Activated CD8-positive, alpha-beta T cell treated with anti-CD3 and anti-CD28 coated beads for 36 hours (primary cell): ENCODE measurements at regions not wholly inside any gene's neighbourhood (a gene's known extent, or its start where the extent isn't known, plus 50 kb on each side); places are given as distances from the start of the nearest gene placed in this dataset.

Experiments used
- ATAC-seq: fragments of 200-7000 bp; cut with Tn5 transposase; one replicate; pipeline ENCODE4 v1.10.0; 2021; ENCODE audit warnings: mild to moderate bottlenecking, moderate library complexity
- CTCF ChIA-PET: fragments of 350-600 bp; sonication (Branson Sonifier 250); formaldehyde crosslinking; loops from one replicate; lab custom pipeline; 2021; ENCODE audit warnings: antibody characterized with exemption; lab: Charles Lee
- POLR2A ChIA-PET: fragments of 350-600 bp; sonication (Branson Sonifier 250); formaldehyde crosslinking; loops from one replicate; lab custom pipeline; 2021; ENCODE audit warnings: antibody characterized with exemption; lab: Charles Lee
- DNase-seq: peaks from one replicate; pipeline ENCODE4 v3.0.0-alpha.2; 2020
- H3K27ac Mint-ChIP-seq: one replicate; pipeline ENCODE4 v1.8.0; 2021; ENCODE audit warnings: mild to moderate bottlenecking, mixed read lengths
- H3K27me3 Mint-ChIP-seq: one replicate; pipeline ENCODE4 v1.8.0; 2021; ENCODE audit warnings: mixed read lengths
- H3K36me3 Mint-ChIP-seq: one replicate; pipeline ENCODE4 v1.8.0; 2021; ENCODE audit warnings: low read depth, mixed read lengths
- H3K4me1 Mint-ChIP-seq: one replicate; pipeline ENCODE4 v1.8.0; 2021; ENCODE audit warnings: low read depth, mixed read lengths
- H3K4me3 Mint-ChIP-seq: one replicate; pipeline ENCODE4 v1.8.0; 2021; ENCODE audit warnings: mild to moderate bottlenecking, moderate library complexity, mixed read lengths
- H3K9me3 Mint-ChIP-seq: one replicate; pipeline ENCODE4 v1.8.0; 2021; ENCODE audit warnings: mixed read lengths
- CTCF ChIP-seq: fragments of 200-600 bp; IDR thresholded peaks from one replicate; pipeline ENCODE4 v1.8.0; 2022; ENCODE audit warnings: antibody characterized with exemption, mild to moderate bottlenecking
- intact Hi-C: fragments of 100-400 bp; cut with micrococcal nuclease; formaldehyde crosslinking; loops from one replicate; pipeline ENCODE4 v1.10.0; 2022

- DNase-seq (no peak), ATAC-seq (no peak)
- Mint-ChIP-seq H3K9me3 (no peaks in the 10 kb centered on the region), H3K4me1 (no peaks in the 10 kb centered on the region), H3K36me3 (no peaks in the 10 kb centered on the region), H3K27ac (no peak overlapping the region), H3K27me3 (no peaks in the 10 kb centered on the region), H3K4me3 (no peak overlapping the region)
- intact Hi-C loops: no loop called here
- ChIA-PET CTCF (interaction anchor here (1.2 to 1.4 kb wide), 2 partner anchors 24 to 25 kb away, joined by 3 read pairs; no protein-coding TSS in a partner anchor), POLR2A (no interaction called here)
- no peak for TF ChIP-seq CTCF
Observed at GRCh38 chr15:62766599-62766998, 275.9 kb upstream of the TPM1 start.

- CTCF ChIA-PET: no interaction called here
- DNase-seq: no peak
- H3K36me3 Mint-ChIP-seq: no peaks in the 10 kb centered on the region
- POLR2A ChIA-PET: no interaction called here
- ATAC-seq: no peak
- no peak for TF ChIP-seq CTCF
- H3K9me3 Mint-ChIP-seq: no peaks in the 10 kb centered on the region
- intact Hi-C loops: no loop called here
- H3K27ac Mint-ChIP-seq: no peak overlapping the region
- no peaks in the 10 kb centered on the region for H3K4me1 Mint-ChIP-seq
- H3K27me3 Mint-ChIP-seq: no peaks in the 10 kb centered on the region
- no peak overlapping the region for H3K4me3 Mint-ChIP-seq
Observed at GRCh38 chr15:62769604-62770003, 272.9 kb upstream of the TPM1 start.

GRCh38 chr15:62770111-62770660 lies 272.4 kb upstream of the TPM1 start:
- Mint-ChIP-seq H3K36me3 (no peaks in the 10 kb centered on the region), H3K27me3 (no peaks in the 10 kb centered on the region), H3K4me3 (no peak overlapping the region), H3K27ac (no peak overlapping the region), H3K4me1 (no peaks in the 10 kb centered on the region), H3K9me3 (no peaks in the 10 kb centered on the region)
- DNase-seq (no peak), ATAC-seq (no peak)
- no peak for TF ChIP-seq CTCF
- intact Hi-C loops: no loop called here
- ChIA-PET CTCF (no interaction called here), POLR2A (no interaction called here)

GRCh38 chr15:62770752-62771151 lies 271.8 kb upstream of the TPM1 start:
- DNase-seq (no peak), ATAC-seq (no peak)
- Mint-ChIP-seq H3K27me3 (no peaks in the 10 kb centered on the region), H3K9me3 (no peaks in the 10 kb centered on the region), H3K36me3 (no peaks in the 10 kb centered on the region), H3K4me1 (no peaks in the 10 kb centered on the region), H3K4me3 (no peak overlapping the region), H3K27ac (no peak overlapping the region)
- intact Hi-C loops: no loop called here
- POLR2A ChIA-PET: no interaction called here
- CTCF ChIA-PET: no interaction called here
- TF ChIP-seq CTCF: no peak

- no peaks in the 10 kb centered on the region for H3K36me3 Mint-ChIP-seq
- DNase-seq: no peak
- CTCF ChIA-PET: no interaction called here
- POLR2A ChIA-PET: no interaction called here
- no peak for TF ChIP-seq CTCF
- H3K27ac Mint-ChIP-seq: no peak overlapping the region
- no peak for ATAC-seq
- no peaks in the 10 kb centered on the region for H3K27me3 Mint-ChIP-seq
- intact Hi-C loops: no loop called here
- H3K4me1 Mint-ChIP-seq: no peaks in the 10 kb centered on the region
- no peaks in the 10 kb centered on the region for H3K9me3 Mint-ChIP-seq
- H3K4me3 Mint-ChIP-seq: no peak overlapping the region
Observed at GRCh38 chr15:62771234-62771633, 271.3 kb upstream of the TPM1 start.
